AG09309 (cell line): ENCODE measurements at regions not wholly inside any gene's neighbourhood (a gene's known extent, or its start where the extent isn't known, plus 50 kb on each side); places are given as distances from the start of the nearest gene placed in this dataset.

Source experiments
- DNase-seq: peaks from one replicate; pipeline ENCODE4 v3.0.0-alpha.2; 2010; ENCODE audit warnings: low read depth
- H3K4me3 ChIP-seq: 2 replicates; pipeline ENCODE4 v1.5.1; 2011; ENCODE audit warnings: mild to moderate bottlenecking, low read depth, low read length, moderate library complexity; ENCODE audit not compliant: control insufficient read depth
- TF ChIP-seq, protein P1 (sequence below): IDR thresholded peaks from 2 replicates; pipeline ENCODE4 v1.5.1; 2011; ENCODE audit warnings: mild to moderate bottlenecking, low read depth, low read length, inconsistent platforms; ENCODE audit not compliant: insufficient read depth, control insufficient read depth; ENCODE audit errors: missing control alignments

DNA sequence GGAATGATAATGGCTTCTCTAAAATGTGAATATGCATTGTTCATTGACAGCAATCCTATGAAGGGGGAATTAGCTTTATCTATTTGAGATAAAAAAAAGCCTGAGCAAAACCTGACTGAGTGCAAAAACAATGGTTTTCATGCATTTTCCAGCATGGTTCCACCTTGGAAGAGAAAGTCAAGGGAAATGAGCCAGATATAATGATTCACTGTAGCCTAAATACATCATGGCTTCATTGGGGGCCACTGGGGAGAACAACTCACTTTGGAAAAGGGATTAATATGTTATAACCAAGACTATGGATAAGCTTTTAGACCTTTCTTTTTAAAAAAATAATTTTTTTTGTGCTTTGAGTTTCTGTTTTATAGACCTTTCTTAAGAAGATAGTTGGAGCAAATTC is 679.7 kb downstream of the NYAP2 start:
- TF ChIP-seq, protein P1, sequence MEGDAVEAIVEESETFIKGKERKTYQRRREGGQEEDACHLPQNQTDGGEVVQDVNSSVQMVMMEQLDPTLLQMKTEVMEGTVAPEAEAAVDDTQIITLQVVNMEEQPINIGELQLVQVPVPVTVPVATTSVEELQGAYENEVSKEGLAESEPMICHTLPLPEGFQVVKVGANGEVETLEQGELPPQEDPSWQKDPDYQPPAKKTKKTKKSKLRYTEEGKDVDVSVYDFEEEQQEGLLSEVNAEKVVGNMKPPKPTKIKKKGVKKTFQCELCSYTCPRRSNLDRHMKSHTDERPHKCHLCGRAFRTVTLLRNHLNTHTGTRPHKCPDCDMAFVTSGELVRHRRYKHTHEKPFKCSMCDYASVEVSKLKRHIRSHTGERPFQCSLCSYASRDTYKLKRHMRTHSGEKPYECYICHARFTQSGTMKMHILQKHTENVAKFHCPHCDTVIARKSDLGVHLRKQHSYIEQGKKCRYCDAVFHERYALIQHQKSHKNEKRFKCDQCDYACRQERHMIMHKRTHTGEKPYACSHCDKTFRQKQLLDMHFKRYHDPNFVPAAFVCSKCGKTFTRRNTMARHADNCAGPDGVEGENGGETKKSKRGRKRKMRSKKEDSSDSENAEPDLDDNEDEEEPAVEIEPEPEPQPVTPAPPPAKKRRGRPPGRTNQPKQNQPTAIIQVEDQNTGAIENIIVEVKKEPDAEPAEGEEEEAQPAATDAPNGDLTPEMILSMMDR, result no peak
- DNase-seq, result no peak
- H3K4me3 ChIP-seq, result no peak overlapping the region

DNA sequence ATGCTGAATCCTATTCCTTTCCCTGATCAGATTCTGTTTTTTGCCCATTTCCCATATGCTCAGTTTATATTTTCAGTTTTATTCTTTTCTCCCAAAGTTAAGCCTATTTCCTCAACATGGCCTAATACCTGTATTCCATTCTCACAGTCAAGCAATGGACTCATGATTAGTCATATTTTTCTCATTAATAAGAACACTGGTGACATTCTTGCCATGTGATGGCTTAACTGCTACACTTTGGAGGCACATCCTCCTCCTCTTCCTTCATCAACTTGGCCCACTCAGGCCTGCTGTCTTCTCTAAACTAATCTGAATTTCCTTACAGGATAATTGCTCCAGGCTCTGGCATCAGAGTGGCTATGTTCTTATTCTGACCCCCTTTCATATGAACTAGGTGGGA is 679.2 kb downstream of the NYAP2 start:
- TF ChIP-seq, protein P1, result no peak
- no peak for DNase-seq
- H3K4me3 ChIP-seq, result no peak overlapping the region

DNA sequence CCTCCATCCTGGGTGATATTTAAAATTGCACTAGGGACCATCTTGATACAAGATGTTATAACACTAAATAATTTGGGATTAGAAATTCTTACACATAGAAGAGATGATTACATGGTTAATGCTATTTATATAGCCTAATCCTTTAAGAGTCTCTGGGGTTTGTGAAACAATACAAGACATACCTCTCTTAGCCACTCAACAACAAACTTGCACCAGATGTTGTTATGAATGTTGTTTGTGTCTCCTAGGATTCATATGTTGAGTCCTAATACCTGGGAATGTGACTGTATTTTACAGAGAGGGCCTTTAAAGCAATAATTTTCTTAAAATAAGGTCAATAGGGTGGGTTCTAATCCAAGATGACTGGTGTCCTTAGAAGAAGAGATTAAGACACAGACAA is 678.3 kb downstream of the NYAP2 start:
- H3K4me3 ChIP-seq, result no peak overlapping the region
- TF ChIP-seq, protein P1, result no peak
- no peak for DNase-seq

DNA sequence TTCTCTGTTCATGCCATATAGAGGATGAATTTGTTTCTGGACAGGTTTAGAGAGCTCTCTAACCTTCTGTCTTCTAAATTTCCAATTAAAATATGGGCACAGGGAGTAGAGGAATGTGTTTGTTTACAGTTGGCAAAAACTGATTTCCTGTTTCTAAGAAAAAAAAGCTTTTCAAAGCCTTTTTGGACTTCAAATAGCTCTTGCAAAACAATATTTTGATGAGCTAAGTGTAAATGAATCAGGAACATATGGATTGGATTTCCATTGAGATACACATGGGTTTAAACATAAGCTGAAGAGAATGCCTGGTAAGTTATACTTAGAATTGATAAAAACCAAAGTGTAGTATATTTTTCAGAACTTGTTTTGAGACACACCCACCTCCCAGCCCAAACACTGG is 677.5 kb downstream of the NYAP2 start:
- no peak overlapping the region for H3K4me3 ChIP-seq
- DNase-seq, result peak; percentile 8
- TF ChIP-seq, protein P1, result no peak

DNA sequence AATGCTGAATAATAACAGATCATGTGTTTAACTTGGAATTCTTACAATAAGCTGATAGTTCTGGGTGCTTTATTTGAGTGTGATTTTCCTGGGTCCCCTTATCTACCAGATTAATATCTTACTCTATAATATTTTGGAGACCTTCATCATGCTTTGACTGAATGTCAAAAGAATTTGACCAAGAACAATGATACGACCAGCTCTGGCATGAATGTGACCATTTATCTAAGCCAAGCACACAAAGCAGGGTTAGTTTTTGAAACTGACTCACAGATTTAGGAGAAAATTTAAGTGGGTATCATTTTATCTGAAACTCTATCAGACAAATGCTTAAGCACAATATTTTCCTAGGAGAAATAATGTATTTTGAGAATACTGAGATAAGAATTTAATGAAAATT is 677.0 kb downstream of the NYAP2 start:
- TF ChIP-seq, protein P1, result no peak
- DNase-seq, result no peak
- no peak overlapping the region for H3K4me3 ChIP-seq

DNA sequence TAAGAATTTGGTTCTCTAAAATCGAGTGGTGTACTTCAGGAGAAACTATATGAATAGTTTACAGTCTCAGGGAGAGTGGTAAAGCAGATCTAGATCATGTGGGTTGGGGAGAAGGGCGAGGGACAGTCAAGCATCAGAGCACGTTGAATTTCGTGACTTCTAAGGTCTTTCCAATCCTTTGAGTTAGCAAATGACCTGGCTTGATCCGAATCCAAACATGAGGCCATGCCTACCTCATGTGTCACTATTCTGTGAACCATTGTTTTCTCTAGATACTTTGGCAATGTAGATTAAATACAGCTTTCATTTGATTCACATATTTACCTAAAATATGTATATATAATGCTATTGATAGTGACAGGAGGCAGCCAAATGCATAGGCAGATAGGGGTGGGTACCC is 674.9 kb downstream of the NYAP2 start:
- TF ChIP-seq, protein P1, result no peak
- DNase-seq, result no peak
- H3K4me3 ChIP-seq, result no peak overlapping the region
